B cell (primary cell): ENCODE measurements at regions not wholly inside any gene's neighbourhood (a gene's known extent, or its start where the extent isn't known, plus 50 kb on each side); places are given as distances from the start of the nearest gene placed in this dataset.
"Not testable (repeated sequence)": the region's sequence is repeated elsewhere in the genome, so short reads cannot be mapped to it uniquely, and the experiment has no call there.

ENCODE experiments used
- ATAC-seq: fragments of 200-7000 bp; cut with Tn5 transposase; one replicate; pipeline ENCODE4 v1.10.0; 2021; ENCODE audit warnings: low read depth, mild to moderate bottlenecking, moderate number of reproducible peaks, moderate library complexity
- CTCF ChIA-PET: fragments of 350-600 bp; sonication (Branson Sonifier 250); formaldehyde crosslinking; loops from one replicate; lab custom pipeline; 2021; ENCODE audit warnings: antibody characterized with exemption, inconsistent platforms; lab: Charles Lee
- POLR2A ChIA-PET: fragments of 350-600 bp; sonication (Branson Sonifier 250); formaldehyde crosslinking; loops from one replicate; lab custom pipeline; 2021; ENCODE audit warnings: antibody characterized with exemption; lab: Charles Lee
- DNase-seq: peaks from one replicate; pipeline ENCODE4 v3.0.0; 2013
- H2AFZ ChIP-seq: 2 replicates; pipeline ENCODE4 v1.6.1; 2012; ENCODE audit warnings: mild to moderate bottlenecking, low read depth, low read length; ENCODE audit not compliant: insufficient read depth, poor library complexity, severe bottlenecking
- H3K27ac ChIP-seq, 2 donors: 1 replicate in 1 of 2; 2 replicates in 1 of 2; pipeline ENCODE4 v1.5.1; 2012 to 2013; ENCODE audit warnings: low read length in 2 of 2, mild to moderate bottlenecking in 2 of 2, moderate library complexity in 1 of 2
- H3K27me3 ChIP-seq, 4 experiments: fragments of 200-600 bp in 1 of 4; sonication (generic) in 1 of 4; replicated peaks in 1 of 4; 1 replicate in 2 of 4; 2 replicates in 2 of 4; pipeline versions ENCODE4 v1.6.1 to v1.7.0; 2013 to 2016; ENCODE audit warnings: low read length in 3 of 4, mild to moderate bottlenecking in 2 of 4, mixed read lengths in 1 of 4, moderate library complexity in 1 of 4; ENCODE audit not compliant: insufficient read depth in 4 of 4, control insufficient read depth in 3 of 4; ENCODE audit errors: control extremely low read depth in 1 of 4
- H3K36me3 ChIP-seq, 2 experiments: replicated peaks in 1 of 2; 1 replicate in 1 of 2; 2 replicates in 1 of 2; pipeline versions ENCODE4 v1.6.1 to v1.7.1; 2013; ENCODE audit warnings: low read length in 1 of 2; ENCODE audit not compliant: insufficient read depth in 2 of 2, control insufficient read depth in 1 of 2; ENCODE audit errors: control extremely low read depth in 1 of 2, extremely low read depth in 1 of 2
- H3K4me1 ChIP-seq, 2 donors: fragments of 200-600 bp in 1 of 2; sonication (generic) in 1 of 2; 1 replicate in 1 of 2; 2 replicates in 1 of 2; pipeline versions ENCODE4 v1.5.1 to v1.6.1; 2013 to 2017; ENCODE audit warnings: low read length in 2 of 2; ENCODE audit not compliant: control insufficient read depth in 2 of 2, insufficient read depth in 2 of 2
- H3K4me2 ChIP-seq: replicated peaks from 2 replicates; pipeline ENCODE3; 2012; ENCODE audit warnings: mild to moderate bottlenecking, low read depth, low read length; ENCODE audit not compliant: poor library complexity, severe bottlenecking
- H3K4me3 ChIP-seq, 5 experiments: fragments of 200-600 bp in 1 of 5; sonication (generic) in 1 of 5; 1 replicate in 3 of 5; 2 replicates in 2 of 5; pipeline versions ENCODE4 v1.5.1 to v1.7.0; 2011 to 2016; ENCODE audit warnings: low read length in 4 of 5, mild to moderate bottlenecking in 4 of 5, low read depth in 2 of 5, control low read depth in 1 of 5, moderate library complexity in 1 of 5; ENCODE audit not compliant: insufficient read depth in 1 of 5; ENCODE audit errors: control extremely low read depth in 1 of 5, extremely low read depth in 1 of 5
- H3K79me2 ChIP-seq: fragments of 200-600 bp; sonication (generic); one replicate; pipeline ENCODE4 v1.6.0; 2016; ENCODE audit warnings: low read length; ENCODE audit not compliant: control insufficient read depth, insufficient read depth
- H3K9ac ChIP-seq: fragments of 200-600 bp; sonication (generic); 2 replicates; pipeline ENCODE4 v1.6.1; 2017; ENCODE audit warnings: mild to moderate bottlenecking, low read length, moderate library complexity
- H3K9me3 ChIP-seq, 3 donors: one replicate each; pipeline versions ENCODE4 v1.6.1 to v1.7.1; 2013; ENCODE audit warnings: low read length in 2 of 3; ENCODE audit not compliant: control insufficient read depth in 2 of 3, insufficient read depth in 1 of 3; ENCODE audit errors: control extremely low read depth in 1 of 3
- H4K20me1 ChIP-seq: 2 replicates; pipeline ENCODE4 v1.6.0; 2012; ENCODE audit warnings: mild to moderate bottlenecking, low read length; ENCODE audit not compliant: insufficient read depth, control insufficient read depth, poor library complexity, severe bottlenecking
- H3K27ac Mint-ChIP-seq: one replicate; pipeline ENCODE4 v1.8.0; 2021; ENCODE audit warnings: mixed read lengths
- H3K27me3 Mint-ChIP-seq: one replicate; pipeline ENCODE4 v1.8.0; 2021; ENCODE audit warnings: mixed read lengths
- H3K4me1 Mint-ChIP-seq: one replicate; pipeline ENCODE4 v1.8.0; 2021; ENCODE audit warnings: mixed read lengths
- H3K4me3 Mint-ChIP-seq: one replicate; pipeline ENCODE4 v1.8.0; 2021; ENCODE audit warnings: mixed read lengths
- H3K9me3 Mint-ChIP-seq: one replicate; pipeline ENCODE4 v1.8.0; 2022; ENCODE audit warnings: mixed read lengths; ENCODE audit not compliant: insufficient read depth
- CTCF ChIP-seq: fragments of 200-600 bp; IDR thresholded peaks from one replicate; pipeline ENCODE4 v1.8.0; 2022; ENCODE audit warnings: antibody characterized with exemption, mild to moderate bottlenecking
- EZH2 ChIP-seq: IDR thresholded peaks from 2 replicates; pipeline ENCODE4 v1.6.1; 2012; ENCODE audit warnings: borderline replicate concordance, low read depth, mild to moderate bottlenecking, moderate library complexity, low read length; ENCODE audit not compliant: insufficient read depth, poor library complexity, severe bottlenecking
- WGBS: methylation state at CpG from one replicate; pipeline ENCODE4 v1.1.5; 2013; ENCODE audit warnings: missing lambda C conversion rate; ENCODE audit not compliant: insufficient coverage; 5-methylcytosine and 5-hydroxymethylcytosine counted together
- intact Hi-C: fragments of 100-400 bp; cut with micrococcal nuclease; formaldehyde crosslinking; loops from one replicate; pipeline ENCODE4 v1.10.0; 2022

- Histone ChIP-seq H3K27ac (no peak overlapping the region), H2AFZ (no peak overlapping the region), H3K4me1 (no peaks in the 10 kb centered on the region), H3K27me3 (no peaks in the 10 kb centered on the region), H4K20me1 (no peaks in the 10 kb centered on the region), H3K4me2 (no peak overlapping the region), H3K36me3 (no peaks in the 10 kb centered on the region), H3K4me3 (no peak overlapping the region), H3K9ac (no peak overlapping the region), H3K9me3 (no peaks in the 10 kb centered on the region), H3K79me2 (no peaks in the 10 kb centered on the region)
- DNase-seq: no peak
- no peak for TF ChIP-seq CTCF
- no peak for TF ChIP-seq EZH2
- no peak for ATAC-seq
- Mint-ChIP-seq H3K4me3 (no peak overlapping the region), H3K27me3 (no peaks in the 10 kb centered on the region), H3K9me3 (no peaks in the 10 kb centered on the region), H3K27ac (no peak overlapping the region), H3K4me1 (no peaks in the 10 kb centered on the region)
- WGBS: 94% methylated on average over 6 of the region's 7 CpGs
- POLR2A ChIA-PET: no interaction called here
- CTCF ChIA-PET: no interaction called here
- intact Hi-C loops: no loop called here
These were observed 449.0 kb upstream of the LMCD1 start for GRCh38 chr3:8052659-8053058.

GRCh38 chr3:8068135-8068534 is 433.5 kb upstream of the LMCD1 start:
- H3K4me1 ChIP-seq, H3K36me3 ChIP-seq, H3K27me3 Mint-ChIP-seq, H3K4me1 Mint-ChIP-seq, H3K27me3 ChIP-seq, H3K79me2 ChIP-seq, H3K4me3 ChIP-seq, H3K4me2 ChIP-seq, H2AFZ ChIP-seq, CTCF ChIA-PET, DNase-seq, H3K9ac ChIP-seq, ATAC-seq, POLR2A ChIA-PET, H3K27ac ChIP-seq, intact Hi-C loops, H3K9me3 Mint-ChIP-seq, H4K20me1 ChIP-seq, H3K27ac Mint-ChIP-seq, H3K4me3 Mint-ChIP-seq, H3K9me3 ChIP-seq: not testable (repeated sequence)
- WGBS: 86% methylated on average over 9 of the region's 9 CpGs
